Upper lobe of left lung (tissue), 6 donors: ENCODE measurements at regions not wholly inside any gene's neighbourhood (a gene's known extent, or its start where the extent isn't known, plus 50 kb on each side); places are given as distances from the start of the nearest gene placed in this dataset.
A peak's percentile ranks its signal among the peaks of the same experiment; 100 is the strongest.

Experiments used
- ATAC-seq, 2 donors: fragments of 200-7000 bp; cut with Tn5 transposase; one replicate each; pipeline ENCODE4 v1.9.1; 2022; ENCODE audit warnings: mild to moderate bottlenecking in 2 of 2, moderate library complexity in 2 of 2; ENCODE audit not compliant: low FRiP score in 2 of 2
- DNase-seq, 2 donors: peaks; one replicate each; pipeline ENCODE4 v3.0.0-alpha.2; 2019 to 2020
- H3K27ac ChIP-seq, 4 donors: fragments of 200-600 bp; sonication (generic); one replicate each; pipeline ENCODE4 v1.5.1; 2016 to 2019
- H3K27me3 ChIP-seq, 4 donors: fragments of 200-600 bp; sonication (generic); one replicate each; pipeline ENCODE4 v1.5.1; 2017 to 2019
- H3K36me3 ChIP-seq, 4 donors: fragments of 200-600 bp; sonication (generic); one replicate each; pipeline ENCODE4 v1.5.1; 2016 to 2019
- H3K4me1 ChIP-seq, 4 donors: fragments of 200-600 bp; sonication (generic); one replicate each; pipeline ENCODE4 v1.5.1; 2018 to 2019
- H3K4me3 ChIP-seq, 4 donors: fragments of 200-600 bp; sonication (generic); one replicate each; pipeline ENCODE4 v1.5.1; 2017 to 2019; ENCODE audit warnings: mild to moderate bottlenecking in 2 of 4, moderate library complexity in 1 of 4
- H3K9me3 ChIP-seq, 4 donors: fragments of 200-600 bp; sonication (generic); one replicate each; pipeline ENCODE4 v1.5.1; 2018 to 2019
- EP300 ChIP-seq, 4 donors: sonication (generic); formaldehyde crosslinking; IDR thresholded peaks; one replicate each; pipeline ENCODE4 v1.5.1; 2017; ENCODE audit warnings: antibody characterized with exemption in 4 of 4, control low read depth in 2 of 4
- POLR2A ChIP-seq, 4 donors: fragments of 450-650 bp; IDR thresholded peaks; one replicate each; pipeline ENCODE4 v1.5.1; 2016 to 2017; ENCODE audit warnings: antibody characterized with exemption in 4 of 4, mild to moderate bottlenecking in 2 of 4
- POLR2AphosphoS5 ChIP-seq, 2 donors: sonication (generic); formaldehyde crosslinking; IDR thresholded peaks; one replicate each; pipeline ENCODE4 v1.5.1; 2017; ENCODE audit warnings: antibody characterized with exemption in 2 of 2
- WGBS, 2 donors: methylation state at CpG; one replicate each; pipeline ENCODE4 v1.1.5; 2017 to 2018; 5-methylcytosine and 5-hydroxymethylcytosine counted together
- TF ChIP-seq, protein P1 (sequence below), 6 experiments: fragments of 450-650 bp in 4 of 6; fragments of 200-600 bp in 2 of 6; sonication (generic) in 2 of 6; IDR thresholded peaks; one replicate each; pipeline ENCODE4 v1.5.1; 2016 to 2019; ENCODE audit warnings: antibody characterized with exemption in 6 of 6
- donor health status: DM: no; HTN: no; CAD: no; lungs with moderate emphysema.
- donor health status: DM: no; HTN: yes; CAD: no; lungs with severe emphysema.

DNA sequence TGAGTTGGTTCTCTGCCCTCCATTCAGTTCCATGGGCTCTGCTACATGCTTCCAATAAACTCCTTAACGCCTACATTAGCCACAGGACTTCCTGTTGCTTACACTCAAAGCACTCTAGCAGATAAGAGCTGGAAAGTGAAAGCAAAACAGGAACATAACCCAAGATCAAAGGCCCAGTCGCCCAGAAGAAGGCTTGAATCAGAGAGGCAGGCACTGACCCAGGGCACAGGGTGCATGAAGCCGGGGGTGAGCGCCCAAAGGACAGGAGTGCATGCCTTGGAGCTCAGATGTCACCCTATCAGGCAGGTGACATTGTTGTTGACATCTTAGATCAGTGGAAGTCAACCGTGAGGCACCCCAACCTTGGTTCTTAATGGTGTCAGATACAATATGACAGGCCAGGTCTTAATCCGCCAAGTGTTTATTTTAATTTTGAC, 235.1 kb downstream of the UACA start:
- no peak overlapping the region for H3K4me3 ChIP-seq
- 28 to 32% methylated on average over 6 of the region's 6 CpGs for WGBS, 2 donors
- peak in 1 of 2 donors; percentile 57 for DNase-seq
- peak overlapping the region in 1 of 4 donors; percentile 46 for H3K27ac ChIP-seq
- H3K27me3 ChIP-seq: peaks cover 0 to 3% (median 0%) of the 10 kb centered on the region in 4 donors
- no peaks in the 10 kb centered on the region for H3K9me3 ChIP-seq
- peak; percentile 40 to 74 for ATAC-seq
- no peaks in the 10 kb centered on the region for H3K36me3 ChIP-seq
- peaks cover 3 to 15% (median 12%) of the 10 kb centered on the region in 4 donors for H3K4me1 ChIP-seq
- no peak for TF ChIP-seq POLR2A (IDR thresholded peaks at IDR 0.05)
- TF ChIP-seq EP300 (IDR thresholded peaks at IDR 0.05): no peak
- TF ChIP-seq, protein P1, sequence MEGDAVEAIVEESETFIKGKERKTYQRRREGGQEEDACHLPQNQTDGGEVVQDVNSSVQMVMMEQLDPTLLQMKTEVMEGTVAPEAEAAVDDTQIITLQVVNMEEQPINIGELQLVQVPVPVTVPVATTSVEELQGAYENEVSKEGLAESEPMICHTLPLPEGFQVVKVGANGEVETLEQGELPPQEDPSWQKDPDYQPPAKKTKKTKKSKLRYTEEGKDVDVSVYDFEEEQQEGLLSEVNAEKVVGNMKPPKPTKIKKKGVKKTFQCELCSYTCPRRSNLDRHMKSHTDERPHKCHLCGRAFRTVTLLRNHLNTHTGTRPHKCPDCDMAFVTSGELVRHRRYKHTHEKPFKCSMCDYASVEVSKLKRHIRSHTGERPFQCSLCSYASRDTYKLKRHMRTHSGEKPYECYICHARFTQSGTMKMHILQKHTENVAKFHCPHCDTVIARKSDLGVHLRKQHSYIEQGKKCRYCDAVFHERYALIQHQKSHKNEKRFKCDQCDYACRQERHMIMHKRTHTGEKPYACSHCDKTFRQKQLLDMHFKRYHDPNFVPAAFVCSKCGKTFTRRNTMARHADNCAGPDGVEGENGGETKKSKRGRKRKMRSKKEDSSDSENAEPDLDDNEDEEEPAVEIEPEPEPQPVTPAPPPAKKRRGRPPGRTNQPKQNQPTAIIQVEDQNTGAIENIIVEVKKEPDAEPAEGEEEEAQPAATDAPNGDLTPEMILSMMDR (IDR thresholded peaks at IDR 0.05): no peak
- TF ChIP-seq POLR2AphosphoS5 (IDR thresholded peaks at IDR 0.05): no peak

DNA sequence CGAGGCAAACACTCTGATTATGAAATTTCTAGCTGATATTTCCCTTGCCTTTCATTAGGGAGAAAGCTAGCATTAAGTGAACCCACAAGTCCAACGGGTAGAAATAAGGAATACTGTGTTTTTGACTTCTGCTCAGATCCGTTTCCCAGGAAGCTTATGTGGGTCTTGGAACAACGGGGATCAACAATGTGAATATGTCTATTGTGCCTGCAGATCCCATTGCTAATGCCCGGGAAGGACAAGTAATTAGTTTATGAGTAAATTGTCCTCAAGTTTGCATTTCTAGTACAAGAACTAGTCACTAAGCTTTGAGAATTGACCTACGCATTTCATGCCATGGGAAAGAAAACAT, 236.4 kb downstream of the UACA start:
- Histone ChIP-seq H3K4me3 (no peak overlapping the region), H3K27me3 (peaks cover 0 to 3% (median 0%) of the 10 kb centered on the region in 4 donors), H3K4me1 (peaks cover 3 to 15% (median 12%) of the 10 kb centered on the region in 4 donors), H3K36me3 (no peaks in the 10 kb centered on the region), H3K27ac (no peak overlapping the region), H3K9me3 (no peaks in the 10 kb centered on the region)
- TF ChIP-seq EP300 (IDR thresholded peaks at IDR 0.05) (no peak), POLR2AphosphoS5 (IDR thresholded peaks at IDR 0.05) (no peak), POLR2A (IDR thresholded peaks at IDR 0.05) (no peak)
- TF ChIP-seq, protein P1 (IDR thresholded peaks at IDR 0.05): no peak
- WGBS, 2 donors: 72% methylated on average over 6 of the region's 6 CpGs
- ATAC-seq (no peak), DNase-seq (no peak)

DNA sequence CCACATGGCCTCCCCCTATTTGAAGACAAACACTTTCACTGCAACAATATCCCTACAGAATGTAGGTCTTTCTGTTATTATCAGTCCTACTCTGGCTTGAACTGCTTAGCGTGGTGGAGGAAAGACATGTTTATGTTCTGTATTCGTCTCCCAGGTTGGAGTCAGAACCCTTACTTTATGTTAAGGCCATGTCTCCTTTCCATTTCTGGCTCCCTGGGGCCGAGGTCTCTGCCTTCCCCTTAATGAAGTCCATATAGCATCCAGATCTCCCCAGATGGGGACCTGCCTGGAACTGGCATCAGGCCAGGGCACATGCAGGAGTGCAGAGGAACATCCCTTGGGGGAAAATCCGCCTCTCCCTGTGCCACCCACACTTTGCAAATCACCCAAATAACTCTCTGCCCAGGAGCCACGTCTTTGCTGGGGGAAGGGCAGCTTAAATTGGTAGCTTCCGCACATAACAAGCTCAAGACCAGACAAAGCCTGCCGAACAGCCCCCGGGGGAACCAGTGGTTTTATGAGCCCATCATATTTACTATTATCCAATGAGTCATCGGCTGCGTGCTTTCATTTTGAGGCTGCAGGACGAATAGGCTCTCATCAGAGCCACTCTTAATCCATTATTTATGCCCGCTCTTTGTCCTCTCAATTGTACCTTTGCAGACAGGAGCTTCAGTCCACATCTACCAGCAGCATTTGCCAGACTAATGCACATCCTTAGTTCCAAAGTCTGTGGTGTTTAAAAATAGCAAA, 237.0 kb downstream of the UACA start:
- TF ChIP-seq EP300 (IDR thresholded peaks at IDR 0.05) (no peak), POLR2AphosphoS5 (IDR thresholded peaks at IDR 0.05) (no peak)
- H3K4me1 ChIP-seq: peaks cover 3 to 15% (median 12%) of the 10 kb centered on the region in 4 donors
- peaks cover 0 to 3% (median 0%) of the 10 kb centered on the region in 4 donors for H3K27me3 ChIP-seq
- no peak overlapping the region for H3K27ac ChIP-seq
- ATAC-seq (peak in 1 of 2 donors; percentile 74), DNase-seq (no peak)
- WGBS, 2 donors: 72 to 75% methylated on average over 12 of the region's 12 CpGs
- no peak overlapping the region for H3K4me3 ChIP-seq
- H3K36me3 ChIP-seq: no peaks in the 10 kb centered on the region
- no peaks in the 10 kb centered on the region for H3K9me3 ChIP-seq

DNA sequence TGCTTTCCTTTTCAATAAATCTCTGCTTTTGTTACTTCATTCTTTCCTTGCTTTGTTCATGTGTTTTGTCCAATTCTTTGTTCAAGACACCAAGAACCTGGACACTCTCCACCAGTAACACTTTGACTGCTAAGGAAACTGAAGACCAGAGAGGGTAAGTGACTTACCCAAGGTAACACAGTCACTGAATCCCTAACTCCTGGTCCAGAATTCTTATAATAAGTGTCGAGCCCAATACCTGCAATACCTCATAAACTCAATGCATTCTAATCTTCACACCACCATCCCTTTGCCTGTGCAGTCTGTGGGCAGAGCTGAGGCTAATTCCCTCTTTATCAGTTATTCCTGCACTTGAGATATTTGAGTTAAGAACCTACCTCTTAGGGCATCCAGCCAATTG, 237.8 kb downstream of the UACA start:
- no peak overlapping the region for H3K4me3 ChIP-seq
- no peak overlapping the region for H3K27ac ChIP-seq
- TF ChIP-seq EP300 (IDR thresholded peaks at IDR 0.05) (no peak), POLR2A (IDR thresholded peaks at IDR 0.05) (no peak), POLR2AphosphoS5 (IDR thresholded peaks at IDR 0.05) (no peak)
- DNase-seq (no peak), ATAC-seq (no peak)
- no peaks in the 10 kb centered on the region for H3K9me3 ChIP-seq
- H3K4me1 ChIP-seq: peaks cover 3 to 15% (median 12%) of the 10 kb centered on the region in 4 donors
- peaks cover 0 to 3% (median 0%) of the 10 kb centered on the region in 4 donors for H3K27me3 ChIP-seq
- no peaks in the 10 kb centered on the region for H3K36me3 ChIP-seq
- 63 to 89% methylated on average over 1 of the region's 1 CpG for WGBS, 2 donors

DNA sequence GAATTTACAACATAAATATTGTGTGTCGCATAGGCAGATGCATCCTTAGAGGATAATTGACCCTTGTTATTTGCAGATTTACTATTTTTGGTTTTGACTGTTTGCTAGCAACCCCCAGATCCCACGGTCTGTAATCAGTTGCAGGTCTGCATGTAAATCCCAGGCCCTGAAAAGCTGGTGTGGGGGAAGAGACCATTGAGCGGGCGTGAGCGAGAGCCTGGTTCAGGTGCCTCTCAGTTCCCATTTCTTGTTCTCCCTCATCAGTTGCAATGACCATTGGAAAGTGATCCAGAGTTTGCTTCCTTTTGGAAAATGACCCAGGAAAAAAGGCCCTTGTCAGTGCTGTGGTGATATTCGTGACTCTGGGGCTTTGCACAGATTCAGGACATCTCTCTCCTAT, 238.9 kb downstream of the UACA start:
- Histone ChIP-seq H3K4me3 (no peak overlapping the region), H3K27me3 (peaks cover 0 to 3% (median 0%) of the 10 kb centered on the region in 4 donors), H3K4me1 (peaks cover 3 to 15% (median 12%) of the 10 kb centered on the region in 4 donors), H3K27ac (no peak overlapping the region), H3K9me3 (no peaks in the 10 kb centered on the region), H3K36me3 (no peaks in the 10 kb centered on the region)
- DNase-seq (no peak), ATAC-seq (no peak)
- TF ChIP-seq POLR2AphosphoS5 (IDR thresholded peaks at IDR 0.05) (no peak), POLR2A (IDR thresholded peaks at IDR 0.05) (no peak), EP300 (IDR thresholded peaks at IDR 0.05) (no peak)
- TF ChIP-seq, protein P1 (IDR thresholded peaks at IDR 0.05): no peak
- 87 to 92% methylated on average over 6 of the region's 6 CpGs for WGBS, 2 donors
